Neural progenitor cell (in vitro differentiated cells): ENCODE measurements at regions not wholly inside any gene's neighbourhood (a gene's known extent, or its start where the extent isn't known, plus 50 kb on each side); places are given as distances from the start of the nearest gene placed in this dataset.

ENCODE experiments used
- DNase-seq: peaks from one replicate; pipeline ENCODE4 v3.0.0-alpha.2; 2016; ENCODE audit warnings: low spot score
- H2AFZ ChIP-seq: fragments of 200-600 bp; sonication (generic); replicated peaks from 2 replicates; pipeline ENCODE4 v1.6.1; 2016; ENCODE audit warnings: antibody characterized with exemption
- H3F3A ChIP-seq: fragments of 200-600 bp; sonication (generic); 2 replicates; pipeline ENCODE4 v1.6.1; 2016; ENCODE audit warnings: antibody characterized with exemption, low read depth
- H3K27ac ChIP-seq: fragments of 200-600 bp; sonication (generic); 2 replicates; pipeline ENCODE4 v1.5.1; 2016; ENCODE audit warnings: mild to moderate bottlenecking
- H3K27me3 ChIP-seq: fragments of 200-600 bp; sonication (generic); 2 replicates; pipeline ENCODE4 v1.6.1; 2016; ENCODE audit warnings: mild to moderate bottlenecking, moderate library complexity
- H3K36me3 ChIP-seq: fragments of 200-600 bp; sonication (generic); 2 replicates; pipeline ENCODE4 v1.5.1; 2016
- H3K4me1 ChIP-seq: fragments of 200-600 bp; sonication (generic); 2 replicates; pipeline ENCODE4 v1.6.1; 2016; ENCODE audit warnings: mixed run types
- H3K4me2 ChIP-seq: fragments of 200-600 bp; sonication (generic); 2 replicates; pipeline ENCODE4 v1.6.1; 2016
- H3K4me3 ChIP-seq: fragments of 200-600 bp; sonication (generic); 2 replicates; pipeline ENCODE4 v1.5.1; 2016
- H3K79me2 ChIP-seq: fragments of 200-600 bp; sonication (generic); 2 replicates; pipeline ENCODE4 v1.6.1; 2016; ENCODE audit warnings: low read depth
- H3K9ac ChIP-seq: fragments of 200-600 bp; sonication (generic); 2 replicates; pipeline ENCODE4 v1.6.1; 2016
- H3K9me3 ChIP-seq: fragments of 200-600 bp; sonication (generic); 2 replicates; pipeline ENCODE4 v1.5.1; 2016; ENCODE audit warnings: low read depth
- H4K20me1 ChIP-seq: fragments of 200-600 bp; sonication (generic); 2 replicates; pipeline ENCODE4 v1.6.1; 2016; ENCODE audit warnings: low read depth
- H3K27ac Mint-ChIP-seq: 3 replicates; pipeline ENCODE4 v1.8.0; 2021; ENCODE audit warnings: mixed read lengths
- H3K27me3 Mint-ChIP-seq: 2 replicates; pipeline ENCODE4 v1.8.0; 2022; ENCODE audit warnings: low read depth, mild to moderate bottlenecking, inconsistent platforms, moderate library complexity, mixed read lengths; ENCODE audit not compliant: insufficient read depth
- H3K36me3 Mint-ChIP-seq: 3 replicates; pipeline ENCODE4 v1.8.0; 2021; ENCODE audit warnings: mixed read lengths
- H3K4me1 Mint-ChIP-seq: 3 replicates; pipeline ENCODE4 v1.8.0; 2021; ENCODE audit warnings: mixed read lengths
- H3K4me3 Mint-ChIP-seq: 3 replicates; pipeline ENCODE4 v1.8.0; 2021; ENCODE audit warnings: mild to moderate bottlenecking, moderate library complexity, mixed read lengths
- H3K9me3 Mint-ChIP-seq: 3 replicates; pipeline ENCODE4 v1.8.0; 2020; ENCODE audit warnings: mixed read lengths
- EZH2 ChIP-seq: fragments of 200-600 bp; sonication (generic); IDR thresholded peaks from 2 replicates; pipeline ENCODE4 v1.6.1; 2017; ENCODE audit warnings: antibody characterized with exemption, mild to moderate bottlenecking, moderate library complexity
- EZH2phosphoT487 ChIP-seq: fragments of 200-600 bp; sonication (generic); IDR thresholded peaks from 2 replicates; pipeline ENCODE4 v1.6.1; 2017; ENCODE audit warnings: antibody characterized with exemption
- TF ChIP-seq, protein P1 (sequence below): fragments of 200-600 bp; sonication (generic); IDR thresholded peaks from 2 replicates; pipeline ENCODE4 v1.5.1; 2017; ENCODE audit warnings: antibody characterized with exemption, mild to moderate bottlenecking

- Mint-ChIP-seq H3K4me1 (peaks cover 34% of the 10 kb centered on the region), H3K4me3 (no peak overlapping the region), H3K9me3 (no peaks in the 10 kb centered on the region), H3K36me3 (no peaks in the 10 kb centered on the region), H3K27ac (no peak overlapping the region), H3K27me3 (peaks cover 6% of the 10 kb centered on the region)
- Histone ChIP-seq H3K9me3 (no peaks in the 10 kb centered on the region), H3K36me3 (no peaks in the 10 kb centered on the region), H4K20me1 (peaks cover 9% of the 10 kb centered on the region), H3F3A (peaks cover 37% of the 10 kb centered on the region), H3K9ac (no peak overlapping the region), H3K27me3 (peaks cover 74% of the 10 kb centered on the region), H3K27ac (peak overlapping the region; percentile 86), H2AFZ (no peak overlapping the region), H3K4me2 (peak overlapping the region; percentile 66), H3K79me2 (no peaks in the 10 kb centered on the region), H3K4me3 (peak overlapping the region; percentile 3), H3K4me1 (peaks cover 53% of the 10 kb centered on the region)
- TF ChIP-seq EZH2 = no peak
- TF ChIP-seq, protein P1, sequence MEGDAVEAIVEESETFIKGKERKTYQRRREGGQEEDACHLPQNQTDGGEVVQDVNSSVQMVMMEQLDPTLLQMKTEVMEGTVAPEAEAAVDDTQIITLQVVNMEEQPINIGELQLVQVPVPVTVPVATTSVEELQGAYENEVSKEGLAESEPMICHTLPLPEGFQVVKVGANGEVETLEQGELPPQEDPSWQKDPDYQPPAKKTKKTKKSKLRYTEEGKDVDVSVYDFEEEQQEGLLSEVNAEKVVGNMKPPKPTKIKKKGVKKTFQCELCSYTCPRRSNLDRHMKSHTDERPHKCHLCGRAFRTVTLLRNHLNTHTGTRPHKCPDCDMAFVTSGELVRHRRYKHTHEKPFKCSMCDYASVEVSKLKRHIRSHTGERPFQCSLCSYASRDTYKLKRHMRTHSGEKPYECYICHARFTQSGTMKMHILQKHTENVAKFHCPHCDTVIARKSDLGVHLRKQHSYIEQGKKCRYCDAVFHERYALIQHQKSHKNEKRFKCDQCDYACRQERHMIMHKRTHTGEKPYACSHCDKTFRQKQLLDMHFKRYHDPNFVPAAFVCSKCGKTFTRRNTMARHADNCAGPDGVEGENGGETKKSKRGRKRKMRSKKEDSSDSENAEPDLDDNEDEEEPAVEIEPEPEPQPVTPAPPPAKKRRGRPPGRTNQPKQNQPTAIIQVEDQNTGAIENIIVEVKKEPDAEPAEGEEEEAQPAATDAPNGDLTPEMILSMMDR = peak; percentile 71
- no peak for TF ChIP-seq EZH2phosphoT487
- peak; percentile 72 for DNase-seq
These were observed 213.3 kb upstream of the PHYHIPL start for GRCh38 chr10:58963101-58963534.

GRCh38 chr10:58963723-58964124 is 212.7 kb upstream of the PHYHIPL start:
- H3K4me2 ChIP-seq = peak overlapping the region; percentile 66
- H3K27me3 ChIP-seq = peaks cover 72% of the 10 kb centered on the region
- H3K4me1 ChIP-seq = peaks cover 59% of the 10 kb centered on the region
- H3K27me3 Mint-ChIP-seq = peaks cover 6% of the 10 kb centered on the region
- peaks cover 11% of the 10 kb centered on the region for H4K20me1 ChIP-seq
- no peak overlapping the region for H2AFZ ChIP-seq
- no peaks in the 10 kb centered on the region for H3K36me3 Mint-ChIP-seq
- no peaks in the 10 kb centered on the region for H3K9me3 Mint-ChIP-seq
- peak; percentile 93 for DNase-seq
- H3K4me1 Mint-ChIP-seq = peaks cover 40% of the 10 kb centered on the region
- peak overlapping the region; percentile 86 for H3K27ac ChIP-seq
- H3K4me3 Mint-ChIP-seq = no peak overlapping the region
- peak overlapping the region; percentile 27 for H3K27ac Mint-ChIP-seq
- peak overlapping the region; percentile 21 for H3K4me3 ChIP-seq
- peaks cover 43% of the 10 kb centered on the region for H3F3A ChIP-seq
- no peak overlapping the region for H3K9ac ChIP-seq
- H3K36me3 ChIP-seq = no peaks in the 10 kb centered on the region
- TF ChIP-seq, protein P1 = no peak
- peak; percentile 66 for TF ChIP-seq EZH2phosphoT487
- no peak for TF ChIP-seq EZH2
- H3K9me3 ChIP-seq = no peaks in the 10 kb centered on the region
- H3K79me2 ChIP-seq = no peaks in the 10 kb centered on the region

GRCh38 chr10:58965855-58966254 is 210.6 kb upstream of the PHYHIPL start:
- Histone ChIP-seq H3K27ac (no peak overlapping the region), H3K4me3 (no peak overlapping the region), H3K27me3 (peaks cover 59% of the 10 kb centered on the region), H3K4me1 (peaks cover 67% of the 10 kb centered on the region), H4K20me1 (peaks cover 11% of the 10 kb centered on the region), H2AFZ (no peak overlapping the region), H3K9me3 (no peaks in the 10 kb centered on the region), H3K79me2 (no peaks in the 10 kb centered on the region), H3K36me3 (no peaks in the 10 kb centered on the region), H3F3A (peaks cover 45% of the 10 kb centered on the region), H3K9ac (no peak overlapping the region), H3K4me2 (peak overlapping the region; percentile 11)
- DNase-seq = no peak
- Mint-ChIP-seq H3K4me3 (no peak overlapping the region), H3K27ac (no peak overlapping the region), H3K4me1 (peaks cover 48% of the 10 kb centered on the region), H3K27me3 (peaks cover 11% of the 10 kb centered on the region), H3K36me3 (no peaks in the 10 kb centered on the region), H3K9me3 (peaks cover 2% of the 10 kb centered on the region)
- TF ChIP-seq EZH2phosphoT487 = no peak
- TF ChIP-seq EZH2 = no peak

- Mint-ChIP-seq H3K36me3 (no peaks in the 10 kb centered on the region), H3K4me1 (peaks cover 55% of the 10 kb centered on the region), H3K27ac (peak overlapping the region; percentile 80), H3K27me3 (peaks cover 11% of the 10 kb centered on the region), H3K9me3 (peaks cover 2% of the 10 kb centered on the region), H3K4me3 (peak overlapping the region; percentile 82)
- Histone ChIP-seq H3K4me3 (peak overlapping the region; percentile 36), H4K20me1 (peaks cover 11% of the 10 kb centered on the region), H3K9me3 (no peaks in the 10 kb centered on the region), H3K27ac (peak overlapping the region; percentile 56), H3K4me2 (peak overlapping the region; percentile 79), H3F3A (peaks cover 45% of the 10 kb centered on the region), H3K9ac (no peak overlapping the region), H3K4me1 (peaks cover 70% of the 10 kb centered on the region), H3K36me3 (no peaks in the 10 kb centered on the region), H2AFZ (no peak overlapping the region), H3K27me3 (peaks cover 40% of the 10 kb centered on the region), H3K79me2 (no peaks in the 10 kb centered on the region)
- peak; percentile 85 for DNase-seq
- TF ChIP-seq EZH2 (peak; percentile 33), EZH2phosphoT487 (no peak)
- TF ChIP-seq, protein P1 = no peak
These were observed 208.7 kb upstream of the PHYHIPL start for GRCh38 chr10:58967551-58968388.
